GM08714 (cell line): ENCODE measurements at regions not wholly inside any gene's neighbourhood (a gene's known extent, or its start where the extent isn't known, plus 50 kb on each side); places are given as distances from the start of the nearest gene placed in this dataset.
"Not testable (repeated sequence)": the region's sequence is repeated elsewhere in the genome, so short reads cannot be mapped to it uniquely, and the experiment has no call there.

Source experiments
- H3K4me3 ChIP-seq: fragments of 200-500 bp; sonication (Bioruptor generic); 2 replicates; pipeline ENCODE4 v1.5.1; 2014; ENCODE audit warnings: mild to moderate bottlenecking, low read length, inconsistent platforms
- ZNF274 ChIP-seq: IDR thresholded peaks from 2 replicates; pipeline ENCODE4 v1.6.1; 2012; ENCODE audit warnings: mild to moderate bottlenecking, low read depth, low read length

GRCh38 chrX:4173743-4174142 lies 460.3 kb upstream of the PRKX start:
- H3K4me3 ChIP-seq, result no peak overlapping the region
- no peak for TF ChIP-seq ZNF274

- no peak overlapping the region for H3K4me3 ChIP-seq
- no peak for TF ChIP-seq ZNF274
These were observed 438.3 kb upstream of the PRKX start for GRCh38 chrX:4151798-4152197.

- H3K4me3 ChIP-seq, result no peak overlapping the region
- no peak for TF ChIP-seq ZNF274
These were observed 436.8 kb upstream of the PRKX start for GRCh38 chrX:4150259-4150658.

- no peak overlapping the region for H3K4me3 ChIP-seq
- TF ChIP-seq ZNF274, result no peak
These were observed 416.2 kb upstream of the PRKX start for GRCh38 chrX:4129626-4130025.

- no peak for TF ChIP-seq ZNF274
- H3K4me3 ChIP-seq, result no peak overlapping the region
These were observed 405.4 kb upstream of the PRKX start for GRCh38 chrX:4118666-4119530.

GRCh38 chrX:4110964-4111363 lies 397.5 kb upstream of the PRKX start:
- no peak for TF ChIP-seq ZNF274
- H3K4me3 ChIP-seq, result no peak overlapping the region

GRCh38 chrX:4094926-4095325 lies 381.5 kb upstream of the PRKX start:
- no peak for TF ChIP-seq ZNF274

GRCh38 chrX:4091046-4091760 lies 377.8 kb upstream of the PRKX start:
- no peak overlapping the region for H3K4me3 ChIP-seq
- TF ChIP-seq ZNF274, result no peak

More at GRCh38 chrX:4094926-4095325, 381.5 kb upstream of the PRKX start:
- no peak overlapping the region for H3K4me3 ChIP-seq

GRCh38 chrX:4059893-4060292 lies 346.4 kb upstream of the PRKX start:
- TF ChIP-seq ZNF274, result no peak
- no peak overlapping the region for H3K4me3 ChIP-seq

- TF ChIP-seq ZNF274, result no peak
These were observed 330.5 kb upstream of the PRKX start for GRCh38 chrX:4043951-4044350.

GRCh38 chrX:4035874-4036273 lies 322.4 kb upstream of the PRKX start:
- no peak overlapping the region for H3K4me3 ChIP-seq
- no peak for TF ChIP-seq ZNF274

More at GRCh38 chrX:4043951-4044350, 330.5 kb upstream of the PRKX start:
- H3K4me3 ChIP-seq, result no peak overlapping the region

GRCh38 chrX:4028151-4028550 lies 314.7 kb upstream of the PRKX start:
- no peak overlapping the region for H3K4me3 ChIP-seq
- no peak for TF ChIP-seq ZNF274

GRCh38 chrX:4005281-4005680 lies 291.8 kb upstream of the PRKX start:
- no peak overlapping the region for H3K4me3 ChIP-seq
- no peak for TF ChIP-seq ZNF274

- TF ChIP-seq ZNF274, result no peak
- no peak overlapping the region for H3K4me3 ChIP-seq
These were observed 291.4 kb upstream of the PRKX start for GRCh38 chrX:4004822-4005221.

GRCh38 chrX:3994315-3994714 lies 280.9 kb upstream of the PRKX start:
- TF ChIP-seq ZNF274, result no peak
- H3K4me3 ChIP-seq, result no peak overlapping the region

GRCh38 chrX:3990569-3990968 lies 277.1 kb upstream of the PRKX start:
- no peak for TF ChIP-seq ZNF274
- H3K4me3 ChIP-seq, result no peak overlapping the region

GRCh38 chrX:3972104-3972858 lies 258.8 kb upstream of the PRKX start:
- H3K4me3 ChIP-seq, result not testable (repeated sequence)
